ENCODE measurements at regions not wholly inside any gene's neighbourhood (a gene's known extent, or its start where the extent isn't known, plus 50 kb on each side); places are given as distances from the start of the nearest gene placed in this dataset.

GRCh38 chr14:51540364-51540763 lies 111.3 kb upstream of the FRMD6 start:
- 68 to 98% (median 90%) methylated on average over 2 to 3 of the region's 3 CpGs; no CpG with 5 or more reads in 2 of the 10 experiments for WGBS, 10 experiments
- peak in 1 of 8 experiments; percentile 31 for ATAC-seq (replicated peaks in 6 of 8)
- no peak overlapping the region for H3K4me3 ChIP-seq
- H3K27ac ChIP-seq: no peak overlapping the region
- in situ Hi-C loops (cut with MboI; ENCODE audit: low pct_unique_long_range_greater_than_20kb in 2 of 9, low sequenced_read_pairs in 9 of 9, unreplicated experiment in 9 of 9): no loop called here
- no peaks in the 10 kb centered on the region for H3K4me1 ChIP-seq (replicated peaks in 1 of 2)

- no peak overlapping the region for H3K4me3 ChIP-seq
- H3K4me1 ChIP-seq (replicated peaks in 1 of 2): no peaks in the 10 kb centered on the region
- no peak for ATAC-seq (replicated peaks in 6 of 8)
- WGBS, 10 experiments: 57 to 97% (median 87%) methylated on average over 2 to 4 of the region's 4 CpGs; no CpG with 5 or more reads in 1 of the 10 experiments
- no peak overlapping the region for H3K27ac ChIP-seq
- in situ Hi-C loops (cut with MboI; ENCODE audit: low pct_unique_long_range_greater_than_20kb in 2 of 9, low sequenced_read_pairs in 9 of 9, unreplicated experiment in 9 of 9): no loop called here
Measured at GRCh38 chr14:51544471-51544870, 107.2 kb upstream of the FRMD6 start.

- H3K4me3 ChIP-seq: no peak overlapping the region
- no peak overlapping the region for H3K27ac ChIP-seq
- ATAC-seq (replicated peaks in 6 of 8): no peak
- no peaks in the 10 kb centered on the region for H3K4me1 ChIP-seq (replicated peaks in 1 of 2)
- in situ Hi-C loops (cut with MboI; ENCODE audit: low pct_unique_long_range_greater_than_20kb in 2 of 9, low sequenced_read_pairs in 9 of 9, unreplicated experiment in 9 of 9): no loop called here
- 43 to 100% (median 100%) methylated on average over 1 to 3 of the region's 3 CpGs; no CpG with 5 or more reads in 2 of the 10 experiments for WGBS, 10 experiments
Measured at GRCh38 chr14:51544901-51545300, 106.8 kb upstream of the FRMD6 start.

GRCh38 chr14:51545396-51545795 lies 106.3 kb upstream of the FRMD6 start:
- in situ Hi-C loops (cut with MboI; ENCODE audit: low pct_unique_long_range_greater_than_20kb in 2 of 9, low sequenced_read_pairs in 9 of 9, unreplicated experiment in 9 of 9): no loop called here
- 60 to 100% (median 86%) methylated on average over 1 to 3 of the region's 3 CpGs; no CpG with 5 or more reads in 1 of the 10 experiments for WGBS, 10 experiments
- Histone ChIP-seq H3K4me3 (no peak overlapping the region), H3K27ac (no peak overlapping the region), H3K4me1 (replicated peaks in 1 of 2) (no peaks in the 10 kb centered on the region)
- ATAC-seq (replicated peaks in 6 of 8): no peak

- in situ Hi-C loops (cut with MboI; ENCODE audit: low pct_unique_long_range_greater_than_20kb in 2 of 9, low sequenced_read_pairs in 9 of 9, unreplicated experiment in 9 of 9): no loop called here
- 0 to 79% (median 66%) methylated on average over 1 to 2 of the region's 2 CpGs; no CpG with 5 or more reads in 2 of the 10 experiments for WGBS, 10 experiments
- Histone ChIP-seq H3K4me1 (replicated peaks in 1 of 2) (no peaks in the 10 kb centered on the region), H3K27ac (no peak overlapping the region), H3K4me3 (no peak overlapping the region)
- no peak for ATAC-seq (replicated peaks in 6 of 8)
Measured at GRCh38 chr14:51546099-51546498, 105.6 kb upstream of the FRMD6 start.

- no peak for ATAC-seq (replicated peaks in 6 of 8)
- Histone ChIP-seq H3K27ac (no peak overlapping the region), H3K4me1 (replicated peaks in 1 of 2) (no peaks in the 10 kb centered on the region), H3K4me3 (no peak overlapping the region)
- WGBS, 10 experiments: 10 to 86% (median 56%) methylated on average over 1 to 2 of the region's 2 CpGs; no CpG with 5 or more reads in 1 of the 10 experiments
- in situ Hi-C loops (cut with MboI; ENCODE audit: low pct_unique_long_range_greater_than_20kb in 2 of 9, low sequenced_read_pairs in 9 of 9, unreplicated experiment in 9 of 9): no loop called here
Measured at GRCh38 chr14:51546603-51547258, 105.0 kb upstream of the FRMD6 start.

GRCh38 chr14:51547260-51547659 lies 104.5 kb upstream of the FRMD6 start:
- Histone ChIP-seq H3K4me3 (no peak overlapping the region), H3K27ac (no peak overlapping the region), H3K4me1 (replicated peaks in 1 of 2) (no peaks in the 10 kb centered on the region)
- ATAC-seq (replicated peaks in 6 of 8): peak; percentile 65 to 99 (median 98)
- 0 to 82% (median 30%) methylated on average over 1 to 3 of the region's 3 CpGs; no CpG with 5 or more reads in 2 of the 10 experiments for WGBS, 10 experiments
- in situ Hi-C loops (cut with MboI; ENCODE audit: low pct_unique_long_range_greater_than_20kb in 2 of 9, low sequenced_read_pairs in 9 of 9, unreplicated experiment in 9 of 9): no loop called here

- no peak overlapping the region for H3K27ac ChIP-seq
- H3K4me1 ChIP-seq (replicated peaks in 1 of 2): no peaks in the 10 kb centered on the region
- in situ Hi-C loops (cut with MboI; ENCODE audit: low pct_unique_long_range_greater_than_20kb in 2 of 9, low sequenced_read_pairs in 9 of 9, unreplicated experiment in 9 of 9): no loop called here
Measured at GRCh38 chr14:51547701-51548100, 104.0 kb upstream of the FRMD6 start.

GRCh38 chr14:51548187-51548586 lies 103.5 kb upstream of the FRMD6 start:
- Histone ChIP-seq H3K4me1 (replicated peaks in 1 of 2) (no peaks in the 10 kb centered on the region), H3K4me3 (no peak overlapping the region), H3K27ac (no peak overlapping the region)
- in situ Hi-C loops (cut with MboI; ENCODE audit: low pct_unique_long_range_greater_than_20kb in 2 of 9, low sequenced_read_pairs in 9 of 9, unreplicated experiment in 9 of 9): no loop called here
- ATAC-seq (replicated peaks in 6 of 8): no peak
- WGBS, 10 experiments: 45 to 100% (median 76%) methylated on average over 1 to 4 of the region's 4 CpGs

More at GRCh38 chr14:51547701-51548100, 104.0 kb upstream of the FRMD6 start:
- ATAC-seq (replicated peaks in 6 of 8): no peak
- WGBS, 10 experiments: 30 to 100% (median 87%) methylated on average over 1 to 2 of the region's 2 CpGs; no CpG with 5 or more reads in 1 of the 10 experiments
- H3K4me3 ChIP-seq: no peak overlapping the region

GRCh38 chr14:51550636-51551035 lies 101.1 kb upstream of the FRMD6 start:
- Histone ChIP-seq H3K27ac (no peak overlapping the region), H3K4me3 (no peak overlapping the region), H3K4me1 (replicated peaks in 1 of 2) (no peaks in the 10 kb centered on the region)
- in situ Hi-C loops (cut with MboI; ENCODE audit: low pct_unique_long_range_greater_than_20kb in 2 of 9, low sequenced_read_pairs in 9 of 9, unreplicated experiment in 9 of 9): no loop called here
- peak in 1 of 8 experiments; percentile 13 for ATAC-seq (replicated peaks in 6 of 8)
- WGBS, 10 experiments: 22 to 100% (median 78%) methylated on average over 1 to 5 of the region's 5 CpGs

GRCh38 chr14:51552275-51552674 lies 99.4 kb upstream of the FRMD6 start:
- H3K4me1 ChIP-seq (replicated peaks in 1 of 2): no peaks in the 10 kb centered on the region
- WGBS, 10 experiments: 90 to 100% (median 96%) methylated on average over 2 to 6 of the region's 7 CpGs
- in situ Hi-C loops (cut with MboI; ENCODE audit: low pct_unique_long_range_greater_than_20kb in 2 of 9, low sequenced_read_pairs in 9 of 9, unreplicated experiment in 9 of 9): no loop called here
- no peak for ATAC-seq (replicated peaks in 6 of 8)
- H3K27ac ChIP-seq: no peak overlapping the region
- H3K4me3 ChIP-seq: no peak overlapping the region

GRCh38 chr14:51552768-51553404 lies 98.8 kb upstream of the FRMD6 start:
- ATAC-seq (replicated peaks in 6 of 8): no peak
- in situ Hi-C loops (cut with MboI; ENCODE audit: low pct_unique_long_range_greater_than_20kb in 2 of 9, low sequenced_read_pairs in 9 of 9, unreplicated experiment in 9 of 9): no loop called here
- Histone ChIP-seq H3K4me1 (replicated peaks in 1 of 2) (no peaks in the 10 kb centered on the region), H3K27ac (no peak overlapping the region), H3K4me3 (no peak overlapping the region)
- 67 to 93% (median 86%) methylated on average over 1 to 4 of the region's 4 CpGs; no CpG with 5 or more reads in 2 of the 10 experiments for WGBS, 10 experiments

GRCh38 chr14:51554339-51554920 lies 97.3 kb upstream of the FRMD6 start:
- in situ Hi-C loops (cut with MboI; ENCODE audit: low pct_unique_long_range_greater_than_20kb in 2 of 9, low sequenced_read_pairs in 9 of 9, unreplicated experiment in 9 of 9): no loop called here
- no peak for ATAC-seq (replicated peaks in 6 of 8)
- no peak overlapping the region for H3K4me3 ChIP-seq
- no peaks in the 10 kb centered on the region for H3K4me1 ChIP-seq (replicated peaks in 1 of 2)
- H3K27ac ChIP-seq: no peak overlapping the region
- WGBS, 10 experiments: 53 to 100% (median 90%) methylated on average over 2 to 8 of the region's 8 CpGs; no CpG with 5 or more reads in 1 of the 10 experiments
